Panc1 (cell line): ENCODE measurements at regions not wholly inside any gene's neighbourhood (a gene's known extent, or its start where the extent isn't known, plus 50 kb on each side); places are given as distances from the start of the nearest gene placed in this dataset.

Experiments used
- ATAC-seq: fragments of 200-7000 bp; cut with Tn5 transposase; 2 replicates; pipeline ENCODE4 v1.9.1; 2020; ENCODE audit warnings: mild to moderate bottlenecking, moderate library complexity
- BruUV-seq: library from RNA; stranded (reverse); fragments of 400-500 nt; replicated peaks from 2 replicates; lab custom pipeline; 2021; lab: Mats Ljungman, UMichigan
- CTCF ChIA-PET: fragments of 300-600 bp; sonication (Branson Sonifier 250); formaldehyde crosslinking; loops from one replicate; lab custom pipeline; 2022; ENCODE audit warnings: antibody characterized with exemption; lab: Charles Lee
- POLR2A ChIA-PET: fragments of 300-600 bp; sonication (Branson Sonifier 250); formaldehyde crosslinking; loops from one replicate; lab custom pipeline; 2022; ENCODE audit warnings: antibody characterized with exemption; lab: Charles Lee
- DNase-seq: peaks from one replicate; pipeline ENCODE4 v3.0.0-alpha.2; 2010; ENCODE audit warnings: low read depth, low spot score
- H3K27ac ChIP-seq: 2 replicates; pipeline ENCODE4 v1.5.1; 2011; ENCODE audit warnings: mild to moderate bottlenecking, low read length, inconsistent platforms
- H3K27me3 ChIP-seq: fragments of 200-500 bp; sonication (Bioruptor generic); 2 replicates; pipeline ENCODE4 v1.6.0; 2014; ENCODE audit warnings: low read length, inconsistent platforms; ENCODE audit not compliant: control insufficient read depth, insufficient read depth
- H3K36me3 ChIP-seq: fragments of 200-500 bp; sonication (Bioruptor generic); 2 replicates; pipeline ENCODE4 v1.5.1; 2014; ENCODE audit warnings: inconsistent platforms, mild to moderate bottlenecking, low read length, moderate library complexity; ENCODE audit not compliant: control insufficient read depth, insufficient read depth
- H3K4me1 ChIP-seq: 2 replicates; pipeline ENCODE4 v1.5.1; 2011; ENCODE audit warnings: inconsistent platforms, mild to moderate bottlenecking, low read length, moderate library complexity; ENCODE audit not compliant: control insufficient read depth, insufficient read depth
- H3K4me3 ChIP-seq, 2 experiments: 2 replicates each; pipeline ENCODE4 v1.5.1; 2011 to 2012; ENCODE audit warnings: low read depth in 2 of 2, low read length in 2 of 2, mild to moderate bottlenecking in 2 of 2, inconsistent platforms in 1 of 2, moderate library complexity in 1 of 2
- H3K9me3 ChIP-seq: fragments of 200-500 bp; sonication (Bioruptor generic); 2 replicates; pipeline ENCODE4 v1.5.1; 2014; ENCODE audit warnings: low read depth, mild to moderate bottlenecking, inconsistent platforms, low read length, moderate library complexity; ENCODE audit not compliant: control insufficient read depth, insufficient read depth
- CTCF ChIP-seq: fragments of 450-650 bp; IDR thresholded peaks from 2 replicates; pipeline ENCODE4 v1.5.1; 2017; ENCODE audit warnings: mild to moderate bottlenecking
- POLR2AphosphoS5 ChIP-seq: IDR thresholded peaks from 2 replicates; pipeline ENCODE4 v1.6.1; 2012; ENCODE audit warnings: mild to moderate bottlenecking, low read depth, low read length, moderate library complexity
- SIN3A ChIP-seq: IDR thresholded peaks from 2 replicates; pipeline ENCODE4 v1.6.1; 2012; ENCODE audit warnings: low read depth, mild to moderate bottlenecking, low read length, moderate library complexity, borderline replicate concordance; ENCODE audit not compliant: insufficient read depth
- TCF7L2 ChIP-seq: IDR thresholded peaks from 2 replicates; pipeline ENCODE4 v1.6.1; 2011; ENCODE audit warnings: mild to moderate bottlenecking, low read depth, low read length, inconsistent platforms
- in situ Hi-C: cut with HindIII; loops from 2 replicates; pipeline ENCODE4 v1.10.0; 2016; ENCODE audit warnings: low sequenced_read_pairs, low pct_unique_long_range_greater_than_20kb
- intact Hi-C: fragments of 100-400 bp; cut with micrococcal nuclease; formaldehyde crosslinking; loops from one replicate; pipeline ENCODE4 v1.10.0; 2022; ENCODE audit not compliant: unreplicated experiment
- TF ChIP-seq, protein P1 (sequence below), 2 experiments: IDR thresholded peaks; 2 replicates each; pipeline ENCODE4 v1.6.1; 2011 to 2012; ENCODE audit warnings: low read depth in 2 of 2, control low read depth in 1 of 2, low read length in 1 of 2, mild to moderate bottlenecking in 1 of 2, moderate library complexity in 1 of 2; ENCODE audit not compliant: insufficient read depth in 1 of 2

GRCh38 chr7:26049081-26049480 lies 102.9 kb upstream of the NFE2L3 start:
- BruUV-seq = no TSS peak
- no peak for ATAC-seq
- intact Hi-C loops = no loop called here

GRCh38 chr7:26051021-26051420 lies 101.0 kb upstream of the NFE2L3 start:
- POLR2A ChIA-PET = no interaction called here
- in situ Hi-C loops = no loop called here
- no peak for TF ChIP-seq CTCF
- TF ChIP-seq POLR2AphosphoS5 = no peak
- no peak for TF ChIP-seq TCF7L2
- TF ChIP-seq, protein P1, sequence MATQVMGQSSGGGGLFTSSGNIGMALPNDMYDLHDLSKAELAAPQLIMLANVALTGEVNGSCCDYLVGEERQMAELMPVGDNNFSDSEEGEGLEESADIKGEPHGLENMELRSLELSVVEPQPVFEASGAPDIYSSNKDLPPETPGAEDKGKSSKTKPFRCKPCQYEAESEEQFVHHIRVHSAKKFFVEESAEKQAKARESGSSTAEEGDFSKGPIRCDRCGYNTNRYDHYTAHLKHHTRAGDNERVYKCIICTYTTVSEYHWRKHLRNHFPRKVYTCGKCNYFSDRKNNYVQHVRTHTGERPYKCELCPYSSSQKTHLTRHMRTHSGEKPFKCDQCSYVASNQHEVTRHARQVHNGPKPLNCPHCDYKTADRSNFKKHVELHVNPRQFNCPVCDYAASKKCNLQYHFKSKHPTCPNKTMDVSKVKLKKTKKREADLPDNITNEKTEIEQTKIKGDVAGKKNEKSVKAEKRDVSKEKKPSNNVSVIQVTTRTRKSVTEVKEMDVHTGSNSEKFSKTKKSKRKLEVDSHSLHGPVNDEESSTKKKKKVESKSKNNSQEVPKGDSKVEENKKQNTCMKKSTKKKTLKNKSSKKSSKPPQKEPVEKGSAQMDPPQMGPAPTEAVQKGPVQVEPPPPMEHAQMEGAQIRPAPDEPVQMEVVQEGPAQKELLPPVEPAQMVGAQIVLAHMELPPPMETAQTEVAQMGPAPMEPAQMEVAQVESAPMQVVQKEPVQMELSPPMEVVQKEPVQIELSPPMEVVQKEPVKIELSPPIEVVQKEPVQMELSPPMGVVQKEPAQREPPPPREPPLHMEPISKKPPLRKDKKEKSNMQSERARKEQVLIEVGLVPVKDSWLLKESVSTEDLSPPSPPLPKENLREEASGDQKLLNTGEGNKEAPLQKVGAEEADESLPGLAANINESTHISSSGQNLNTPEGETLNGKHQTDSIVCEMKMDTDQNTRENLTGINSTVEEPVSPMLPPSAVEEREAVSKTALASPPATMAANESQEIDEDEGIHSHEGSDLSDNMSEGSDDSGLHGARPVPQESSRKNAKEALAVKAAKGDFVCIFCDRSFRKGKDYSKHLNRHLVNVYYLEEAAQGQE (IDR thresholded peaks at IDR 0.05; ENCODE audit: insufficient read depth in 1 of 2, low read depth in 2 of 2, low read length in 1 of 2) = no peak
- no peak for TF ChIP-seq SIN3A
- H3K4me3 ChIP-seq = no peak overlapping the region
- no peak for ATAC-seq
- CTCF ChIA-PET = no interaction called here
- intact Hi-C loops = no loop called here
- DNase-seq = no peak
- no peaks in the 10 kb centered on the region for H3K36me3 ChIP-seq
- no peaks in the 10 kb centered on the region for H3K4me1 ChIP-seq
- H3K9me3 ChIP-seq = no peaks in the 10 kb centered on the region
- H3K27ac ChIP-seq = no peak overlapping the region
- BruUV-seq = no TSS peak
- H3K27me3 ChIP-seq = peaks cover 19% of the 10 kb centered on the region

More at GRCh38 chr7:26049081-26049480, 102.9 kb upstream of the NFE2L3 start:
- no peak for TF ChIP-seq CTCF
- Histone ChIP-seq H3K9me3 (no peaks in the 10 kb centered on the region), H3K4me1 (no peaks in the 10 kb centered on the region), H3K36me3 (no peaks in the 10 kb centered on the region), H3K4me3 (no peak overlapping the region), H3K27ac (no peak overlapping the region), H3K27me3 (peaks cover 14% of the 10 kb centered on the region)
- no peak for DNase-seq
- CTCF ChIA-PET = no interaction called here
- POLR2A ChIA-PET = no interaction called here
- in situ Hi-C loops = no loop called here

GRCh38 chr7:26052706-26053105 lies 99.3 kb upstream of the NFE2L3 start:
- Histone ChIP-seq H3K27me3 (peaks cover 29% of the 10 kb centered on the region), H3K27ac (no peak overlapping the region), H3K4me1 (no peaks in the 10 kb centered on the region), H3K36me3 (no peaks in the 10 kb centered on the region), H3K4me3 (no peak overlapping the region), H3K9me3 (no peaks in the 10 kb centered on the region)
- ATAC-seq (no peak), DNase-seq (no peak)
- no TSS peak for BruUV-seq
- in situ Hi-C loops = no loop called here
- CTCF ChIA-PET = no interaction called here
- TF ChIP-seq TCF7L2 (no peak), SIN3A (no peak), CTCF (no peak), POLR2AphosphoS5 (no peak)
- TF ChIP-seq, protein P1 (IDR thresholded peaks at IDR 0.05; ENCODE audit: insufficient read depth in 1 of 2, low read depth in 2 of 2, low read length in 1 of 2) = no peak
- intact Hi-C loops = no loop called here
- POLR2A ChIA-PET = no interaction called here
